ENCODE measurements at regions not wholly inside any gene's neighbourhood (a gene's known extent, or its start where the extent isn't known, plus 50 kb on each side); places are given as distances from the start of the nearest gene placed in this dataset.
"Not testable (repeated sequence)": the region's sequence is repeated elsewhere in the genome, so short reads cannot be mapped to it uniquely, and the experiment has no call there.

DNA sequence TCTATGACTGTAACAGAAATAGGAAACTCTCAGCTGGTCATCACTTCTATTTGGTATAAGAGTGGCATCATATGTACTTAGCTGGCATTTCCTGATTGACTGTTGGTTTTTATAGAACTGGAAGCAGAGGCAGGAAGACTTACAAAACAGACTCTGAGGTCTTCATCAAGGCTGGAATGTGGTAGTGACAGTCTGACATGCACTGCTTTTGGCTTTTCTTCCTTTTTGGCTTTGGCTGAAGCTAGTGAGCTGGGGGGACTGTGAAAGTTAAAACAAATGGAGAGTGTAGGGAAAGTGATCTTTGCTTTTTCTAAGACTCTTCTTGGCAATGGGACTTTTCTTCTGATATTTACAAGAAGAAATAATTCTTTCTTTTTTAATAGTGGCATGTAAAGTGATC lies 121.1 kb upstream of the SLC4A4 start:
- Mint-ChIP-seq H3K9me3 (ENCODE audit: low read depth) (peaks cover 3% of the 10 kb centered on the region), H3K27ac (peak overlapping the region; percentile 21), H3K36me3 (ENCODE audit: insufficient read depth) (peaks cover 51% of the 10 kb centered on the region), H3K27me3 (no peaks in the 10 kb centered on the region), H3K4me3 (ENCODE audit: low read depth) (no peak overlapping the region), H3K4me1 (ENCODE audit: low read depth) (peaks cover 15% of the 10 kb centered on the region)
- TF ChIP-seq, protein P1, sequence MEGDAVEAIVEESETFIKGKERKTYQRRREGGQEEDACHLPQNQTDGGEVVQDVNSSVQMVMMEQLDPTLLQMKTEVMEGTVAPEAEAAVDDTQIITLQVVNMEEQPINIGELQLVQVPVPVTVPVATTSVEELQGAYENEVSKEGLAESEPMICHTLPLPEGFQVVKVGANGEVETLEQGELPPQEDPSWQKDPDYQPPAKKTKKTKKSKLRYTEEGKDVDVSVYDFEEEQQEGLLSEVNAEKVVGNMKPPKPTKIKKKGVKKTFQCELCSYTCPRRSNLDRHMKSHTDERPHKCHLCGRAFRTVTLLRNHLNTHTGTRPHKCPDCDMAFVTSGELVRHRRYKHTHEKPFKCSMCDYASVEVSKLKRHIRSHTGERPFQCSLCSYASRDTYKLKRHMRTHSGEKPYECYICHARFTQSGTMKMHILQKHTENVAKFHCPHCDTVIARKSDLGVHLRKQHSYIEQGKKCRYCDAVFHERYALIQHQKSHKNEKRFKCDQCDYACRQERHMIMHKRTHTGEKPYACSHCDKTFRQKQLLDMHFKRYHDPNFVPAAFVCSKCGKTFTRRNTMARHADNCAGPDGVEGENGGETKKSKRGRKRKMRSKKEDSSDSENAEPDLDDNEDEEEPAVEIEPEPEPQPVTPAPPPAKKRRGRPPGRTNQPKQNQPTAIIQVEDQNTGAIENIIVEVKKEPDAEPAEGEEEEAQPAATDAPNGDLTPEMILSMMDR (IDR thresholded peaks at IDR 0.05; ENCODE audit: unreplicated experiment) = no peak
- no peak for DNase-seq (ENCODE audit: low spot score, unreplicated experiment)

DNA sequence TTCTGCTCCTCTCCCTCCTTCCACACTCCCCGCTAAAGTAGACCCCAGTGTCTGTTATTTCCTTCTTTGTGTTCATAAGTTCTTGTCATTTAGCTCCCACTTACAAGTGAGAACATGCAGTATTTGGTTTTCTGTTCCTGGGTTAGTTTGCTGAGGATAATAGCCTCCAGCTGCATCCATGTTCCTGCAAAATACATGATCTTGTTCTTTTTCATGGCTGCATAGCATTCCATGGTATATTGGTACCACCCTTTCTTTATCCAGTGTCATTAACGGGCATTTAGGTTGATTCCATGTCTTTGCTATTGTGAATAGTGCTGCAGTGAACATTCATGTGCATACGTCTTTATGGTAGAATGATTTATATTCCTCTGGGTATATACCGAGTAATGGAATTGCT lies 118.0 kb upstream of the SLC4A4 start:
- Mint-ChIP-seq H3K4me1 (ENCODE audit: low read depth) (peaks cover 10% of the 10 kb centered on the region), H3K36me3 (ENCODE audit: insufficient read depth) (peaks cover 52% of the 10 kb centered on the region)
- not testable (repeated sequence) for H3K4me3 Mint-ChIP-seq (ENCODE audit: low read depth); H3K27ac Mint-ChIP-seq; H3K27me3 Mint-ChIP-seq; DNase-seq (ENCODE audit: low spot score, unreplicated experiment); H3K9me3 Mint-ChIP-seq (ENCODE audit: low read depth)

DNA sequence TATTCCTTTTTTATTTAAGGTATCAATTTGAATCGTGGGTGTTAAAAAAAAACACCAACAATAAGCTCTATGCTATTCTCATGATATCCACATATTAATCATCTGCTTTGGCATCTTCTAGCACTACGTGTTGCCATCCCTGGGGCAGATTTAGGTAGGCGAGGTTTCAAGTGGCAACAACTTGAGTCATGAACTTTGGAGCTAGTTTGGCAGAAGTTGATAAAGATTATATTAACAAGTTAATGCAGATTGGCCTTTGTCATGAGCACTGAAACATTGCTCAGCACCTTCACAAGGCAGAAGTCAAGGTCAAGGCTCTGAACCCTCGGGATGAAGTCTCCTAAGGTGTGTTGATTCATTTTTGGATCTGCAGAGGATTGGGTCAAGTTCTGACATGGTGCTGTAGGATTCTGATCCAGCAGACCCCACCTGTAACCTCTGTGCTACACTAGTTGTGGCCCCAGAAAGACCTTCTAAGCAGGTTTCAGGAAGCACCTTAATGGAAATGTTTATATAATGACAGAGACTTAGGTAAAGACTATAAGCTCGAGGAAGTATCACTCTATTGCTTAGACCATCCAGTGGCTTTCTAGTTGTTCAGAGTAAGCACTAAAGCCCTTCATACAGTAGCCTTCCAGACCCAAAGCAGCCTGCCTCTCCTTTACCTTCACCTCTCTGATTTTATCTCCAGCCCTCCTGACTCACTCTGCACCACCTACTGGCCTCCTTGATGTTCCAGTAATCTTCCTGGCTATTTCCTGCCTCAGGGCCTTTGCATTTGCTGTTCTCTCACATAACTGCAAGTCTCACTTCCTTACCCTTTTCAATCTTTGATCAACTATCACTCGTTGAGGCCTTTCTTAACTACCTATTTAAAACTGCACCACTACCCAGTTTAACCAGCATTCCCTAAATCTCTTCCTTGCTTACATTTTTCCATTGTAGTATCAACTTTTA lies 117.0 kb upstream of the SLC4A4 start:
- Mint-ChIP-seq H3K36me3 (ENCODE audit: insufficient read depth) (peaks cover 48% of the 10 kb centered on the region), H3K27me3 (no peaks in the 10 kb centered on the region), H3K27ac (no peak overlapping the region), H3K9me3 (ENCODE audit: low read depth) (peaks cover 3% of the 10 kb centered on the region), H3K4me3 (ENCODE audit: low read depth) (no peak overlapping the region), H3K4me1 (ENCODE audit: low read depth) (peaks cover 15% of the 10 kb centered on the region)
- DNase-seq (ENCODE audit: low spot score, unreplicated experiment) = no peak
- TF ChIP-seq, protein P1 (IDR thresholded peaks at IDR 0.05; ENCODE audit: unreplicated experiment) = no peak

DNA sequence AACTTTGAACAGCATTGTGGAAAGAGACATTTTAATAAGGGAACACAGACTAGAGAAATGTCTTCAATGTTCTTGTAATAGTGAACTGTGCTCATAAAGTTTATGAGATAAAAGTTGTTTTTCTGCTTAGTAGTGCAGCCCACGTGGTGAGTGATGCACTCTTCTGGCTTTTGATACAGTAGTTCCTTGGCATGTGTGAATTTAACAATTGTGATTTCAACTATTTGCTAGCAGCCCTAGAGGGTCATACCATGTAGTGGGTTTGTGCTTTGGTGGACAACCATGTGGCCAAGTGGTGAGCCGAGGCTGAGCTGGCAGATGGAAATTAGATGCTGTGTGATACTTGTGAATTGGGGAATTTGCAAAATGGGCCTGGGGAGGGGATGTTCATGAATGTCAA lies 116.2 kb upstream of the SLC4A4 start:
- peak overlapping the region; percentile 63 for H3K27ac Mint-ChIP-seq
- no peak overlapping the region for H3K4me3 Mint-ChIP-seq (ENCODE audit: low read depth)
- peaks cover 22% of the 10 kb centered on the region for H3K4me1 Mint-ChIP-seq (ENCODE audit: low read depth)
- peaks cover 55% of the 10 kb centered on the region for H3K36me3 Mint-ChIP-seq (ENCODE audit: insufficient read depth)
- no peaks in the 10 kb centered on the region for H3K27me3 Mint-ChIP-seq
- TF ChIP-seq, protein P1 (IDR thresholded peaks at IDR 0.05; ENCODE audit: unreplicated experiment) = no peak
- peaks cover 3% of the 10 kb centered on the region for H3K9me3 Mint-ChIP-seq (ENCODE audit: low read depth)
- no peak for DNase-seq (ENCODE audit: low spot score, unreplicated experiment)

DNA sequence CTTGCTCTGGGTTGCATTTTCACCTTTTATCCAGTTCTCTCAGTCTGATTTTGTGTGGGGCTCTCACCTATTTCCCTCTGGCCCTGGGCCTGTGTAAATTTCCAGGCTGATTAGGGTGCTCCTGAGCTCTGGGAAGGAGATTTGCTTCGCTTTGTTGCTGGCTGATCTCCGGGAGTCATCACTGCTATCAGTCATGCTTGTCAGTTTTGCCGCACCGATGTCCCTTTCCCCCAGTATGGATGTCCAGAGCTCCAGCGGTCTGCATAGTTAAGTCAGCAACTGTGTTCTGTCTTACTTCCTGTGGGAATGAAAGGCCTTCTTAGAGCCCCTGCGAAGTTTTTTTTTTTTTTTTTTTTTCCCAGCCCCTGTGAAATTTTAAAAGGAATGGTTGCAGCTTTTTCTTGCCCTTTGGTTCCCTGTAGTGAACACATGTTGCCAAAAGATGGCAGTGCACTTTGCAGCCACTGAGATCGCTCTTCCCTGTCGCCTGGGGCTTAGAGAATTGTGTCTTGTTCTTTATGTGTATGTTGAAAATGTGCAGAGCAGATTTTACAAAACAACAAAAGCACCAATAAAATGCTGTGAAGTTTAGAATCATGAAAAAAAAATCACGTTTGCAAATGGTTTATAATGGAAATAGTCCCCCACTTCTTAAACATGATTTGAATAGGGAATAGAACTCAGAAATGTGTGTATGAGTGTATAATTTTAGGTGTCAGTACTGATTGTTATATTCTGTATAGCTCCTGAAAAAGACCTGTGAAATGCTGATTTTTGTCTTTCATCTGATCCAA lies 109.1 kb upstream of the SLC4A4 start:
- DNase-seq (ENCODE audit: low spot score, unreplicated experiment) = no peak
- H3K4me3 Mint-ChIP-seq (ENCODE audit: low read depth) = peak overlapping the region; percentile 45
- no peaks in the 10 kb centered on the region for H3K27me3 Mint-ChIP-seq
- peaks cover 13% of the 10 kb centered on the region for H3K36me3 Mint-ChIP-seq (ENCODE audit: insufficient read depth)
- TF ChIP-seq, protein P1 (IDR thresholded peaks at IDR 0.05; ENCODE audit: unreplicated experiment) = peak; percentile 65
- H3K27ac Mint-ChIP-seq = peak overlapping the region; percentile 78
- H3K4me1 Mint-ChIP-seq (ENCODE audit: low read depth) = peaks cover 62% of the 10 kb centered on the region
- H3K9me3 Mint-ChIP-seq (ENCODE audit: low read depth) = no peaks in the 10 kb centered on the region
